Peyer's patch (tissue), 4 donors: ENCODE measurements at regions not wholly inside any gene's neighbourhood (a gene's known extent, or its start where the extent isn't known, plus 50 kb on each side); places are given as distances from the start of the nearest gene placed in this dataset.

Source experiments
- DNase-seq, 3 donors: peaks; one replicate each; pipeline ENCODE4 v3.0.0-alpha.2; 2017 to 2019
- H3K27ac ChIP-seq, 4 donors: fragments of 200-600 bp; sonication (generic); one replicate each; pipeline ENCODE4 v1.5.1; 2016 to 2019
- H3K27me3 ChIP-seq, 2 donors: fragments of 200-600 bp; sonication (generic); one replicate each; pipeline ENCODE4 v1.5.1; 2019
- H3K36me3 ChIP-seq, 3 donors: fragments of 200-600 bp; sonication (generic); one replicate each; pipeline ENCODE4 v1.5.1; 2016 to 2019
- H3K4me1 ChIP-seq, 4 donors: fragments of 200-600 bp; sonication (generic); one replicate each; pipeline ENCODE4 v1.5.1; 2016 to 2019
- H3K4me3 ChIP-seq, 4 donors: fragments of 200-600 bp; sonication (generic); 1 replicate in 3 of 4; 2 replicates in 1 of 4; pipeline ENCODE4 v1.5.1; 2016 to 2019; ENCODE audit warnings: mild to moderate bottlenecking in 1 of 4
- H3K9me3 ChIP-seq, 4 donors: fragments of 200-600 bp; sonication (generic); one replicate each; pipeline ENCODE4 v1.5.1; 2016 to 2019; ENCODE audit warnings: mild to moderate bottlenecking in 1 of 4
- CTCF ChIP-seq, 6 experiments: fragments of 450-650 bp in 4 of 6; fragments of 200-600 bp in 2 of 6; sonication (generic) in 1 of 6; IDR thresholded peaks; one replicate each; pipeline ENCODE4 v1.5.1; 2017 to 2019; ENCODE audit warnings: antibody characterized with exemption in 6 of 6, mild to moderate bottlenecking in 3 of 6, moderate library complexity in 1 of 6
- POLR2A ChIP-seq, 2 donors: fragments of 450-650 bp; IDR thresholded peaks; one replicate each; pipeline ENCODE4 v1.5.1; 2017; ENCODE audit warnings: antibody characterized with exemption in 2 of 2, mild to moderate bottlenecking in 2 of 2, moderate library complexity in 2 of 2

- no peak for DNase-seq
- Histone ChIP-seq H3K27me3 (no peaks in the 10 kb centered on the region), H3K4me3 (no peak overlapping the region), H3K27ac (no peak overlapping the region), H3K9me3 (no peaks in the 10 kb centered on the region), H3K36me3 (no peaks in the 10 kb centered on the region), H3K4me1 (no peaks in the 10 kb centered on the region)
- TF ChIP-seq CTCF (IDR thresholded peaks at IDR 0.05) (no peak), POLR2A (IDR thresholded peaks at IDR 0.05) (no peak)
Observed at GRCh38 chr10:129045599-129045998, 421.4 kb upstream of the MGMT start.

GRCh38 chr10:129046065-129046681 lies 420.9 kb upstream of the MGMT start:
- Histone ChIP-seq H3K9me3 (no peaks in the 10 kb centered on the region), H3K36me3 (no peaks in the 10 kb centered on the region), H3K4me1 (no peaks in the 10 kb centered on the region), H3K27ac (no peak overlapping the region), H3K27me3 (no peaks in the 10 kb centered on the region), H3K4me3 (no peak overlapping the region)
- no peak for DNase-seq
- TF ChIP-seq CTCF (IDR thresholded peaks at IDR 0.05) (no peak), POLR2A (IDR thresholded peaks at IDR 0.05) (no peak)

- H3K4me3 ChIP-seq: no peak overlapping the region
Observed at GRCh38 chr10:129046962-129047361, 420.1 kb upstream of the MGMT start.

GRCh38 chr10:129047600-129047999 lies 419.4 kb upstream of the MGMT start:
- TF ChIP-seq CTCF (IDR thresholded peaks at IDR 0.05) (no peak), POLR2A (IDR thresholded peaks at IDR 0.05) (no peak)
- no peaks in the 10 kb centered on the region for H3K36me3 ChIP-seq
- no peak for DNase-seq
- no peaks in the 10 kb centered on the region for H3K4me1 ChIP-seq
- no peaks in the 10 kb centered on the region for H3K9me3 ChIP-seq
- H3K27ac ChIP-seq: no peak overlapping the region
- H3K27me3 ChIP-seq: no peaks in the 10 kb centered on the region
- H3K4me3 ChIP-seq: no peak overlapping the region

More at GRCh38 chr10:129046962-129047361, 420.1 kb upstream of the MGMT start:
- H3K36me3 ChIP-seq: no peaks in the 10 kb centered on the region
- TF ChIP-seq CTCF (IDR thresholded peaks at IDR 0.05): no peak
- TF ChIP-seq POLR2A (IDR thresholded peaks at IDR 0.05): no peak
- no peaks in the 10 kb centered on the region for H3K9me3 ChIP-seq
- no peak overlapping the region for H3K27ac ChIP-seq
- DNase-seq: no peak
- H3K27me3 ChIP-seq: no peaks in the 10 kb centered on the region
- no peaks in the 10 kb centered on the region for H3K4me1 ChIP-seq

- TF ChIP-seq POLR2A (IDR thresholded peaks at IDR 0.05) (no peak), CTCF (IDR thresholded peaks at IDR 0.05) (no peak)
- no peaks in the 10 kb centered on the region for H3K27me3 ChIP-seq
- no peaks in the 10 kb centered on the region for H3K36me3 ChIP-seq
- no peak overlapping the region for H3K4me3 ChIP-seq
- no peak for DNase-seq
- H3K4me1 ChIP-seq: no peaks in the 10 kb centered on the region
- H3K27ac ChIP-seq: no peak overlapping the region
- no peaks in the 10 kb centered on the region for H3K9me3 ChIP-seq
Observed at GRCh38 chr10:129048513-129048912, 418.5 kb upstream of the MGMT start.

- no peak for DNase-seq
- Histone ChIP-seq H3K36me3 (no peaks in the 10 kb centered on the region), H3K4me3 (no peak overlapping the region), H3K4me1 (no peaks in the 10 kb centered on the region), H3K27ac (no peak overlapping the region), H3K9me3 (no peaks in the 10 kb centered on the region), H3K27me3 (no peaks in the 10 kb centered on the region)
- TF ChIP-seq POLR2A (IDR thresholded peaks at IDR 0.05) (no peak), CTCF (IDR thresholded peaks at IDR 0.05) (no peak)
Observed at GRCh38 chr10:129049501-129049900, 417.5 kb upstream of the MGMT start.
